Neural progenitor cell (in vitro differentiated cells): ENCODE measurements at regions not wholly inside any gene's neighbourhood (a gene's known extent, or its start where the extent isn't known, plus 50 kb on each side); places are given as distances from the start of the nearest gene placed in this dataset.

Experiments used
- EZH2phosphoT487 ChIP-seq: fragments of 200-600 bp; sonication (generic); IDR thresholded peaks from 2 replicates; pipeline ENCODE4 v1.6.1; 2017; ENCODE audit warnings: antibody characterized with exemption
- TF ChIP-seq, protein P1 (sequence below): fragments of 200-600 bp; sonication (generic); IDR thresholded peaks from 2 replicates; pipeline ENCODE4 v1.5.1; 2017; ENCODE audit warnings: antibody characterized with exemption, mild to moderate bottlenecking

- TF ChIP-seq, protein P1, sequence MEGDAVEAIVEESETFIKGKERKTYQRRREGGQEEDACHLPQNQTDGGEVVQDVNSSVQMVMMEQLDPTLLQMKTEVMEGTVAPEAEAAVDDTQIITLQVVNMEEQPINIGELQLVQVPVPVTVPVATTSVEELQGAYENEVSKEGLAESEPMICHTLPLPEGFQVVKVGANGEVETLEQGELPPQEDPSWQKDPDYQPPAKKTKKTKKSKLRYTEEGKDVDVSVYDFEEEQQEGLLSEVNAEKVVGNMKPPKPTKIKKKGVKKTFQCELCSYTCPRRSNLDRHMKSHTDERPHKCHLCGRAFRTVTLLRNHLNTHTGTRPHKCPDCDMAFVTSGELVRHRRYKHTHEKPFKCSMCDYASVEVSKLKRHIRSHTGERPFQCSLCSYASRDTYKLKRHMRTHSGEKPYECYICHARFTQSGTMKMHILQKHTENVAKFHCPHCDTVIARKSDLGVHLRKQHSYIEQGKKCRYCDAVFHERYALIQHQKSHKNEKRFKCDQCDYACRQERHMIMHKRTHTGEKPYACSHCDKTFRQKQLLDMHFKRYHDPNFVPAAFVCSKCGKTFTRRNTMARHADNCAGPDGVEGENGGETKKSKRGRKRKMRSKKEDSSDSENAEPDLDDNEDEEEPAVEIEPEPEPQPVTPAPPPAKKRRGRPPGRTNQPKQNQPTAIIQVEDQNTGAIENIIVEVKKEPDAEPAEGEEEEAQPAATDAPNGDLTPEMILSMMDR = no peak
- no peak for TF ChIP-seq EZH2phosphoT487
These were observed 659.5 kb upstream of the CADM2 start for GRCh38 chr3:84299329-84299728.
